ENCODE measurements at regions not wholly inside any gene's neighbourhood (a gene's known extent, or its start where the extent isn't known, plus 50 kb on each side); places are given as distances from the start of the nearest gene placed in this dataset.

DNA sequence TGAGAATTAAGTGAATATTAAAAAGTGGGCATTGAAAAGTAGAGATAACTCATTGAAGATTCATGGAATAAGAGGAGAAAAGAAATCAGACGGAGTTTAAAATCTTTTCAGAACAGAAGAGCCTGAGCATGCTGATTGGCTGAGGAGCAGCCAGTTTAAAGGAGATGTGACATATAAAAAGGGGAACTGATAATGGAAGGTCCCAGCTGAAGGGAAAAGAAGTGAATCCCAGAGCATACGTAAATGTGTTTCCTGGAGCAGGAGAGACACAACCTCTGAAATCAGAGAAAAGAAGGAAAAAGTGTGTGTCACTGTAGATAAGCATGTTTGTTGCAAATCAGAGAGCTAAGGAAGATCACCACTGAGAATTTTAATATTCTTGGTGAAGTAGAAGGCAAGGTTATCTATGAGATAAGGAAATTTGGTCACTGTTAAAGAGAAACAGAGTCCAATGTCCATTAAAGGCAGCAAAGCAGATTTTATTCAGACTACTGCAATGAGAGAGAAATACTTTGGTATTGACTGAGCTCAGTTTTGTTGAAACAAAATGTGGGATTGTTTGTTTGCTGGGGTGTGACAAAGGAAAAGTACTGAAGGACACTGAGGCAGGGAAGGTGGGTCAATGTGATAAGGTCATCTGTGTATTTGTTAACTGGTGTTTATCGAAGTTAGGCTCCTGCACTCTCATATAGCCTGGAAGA is 84.6 kb upstream of the WDR72 start:
- Histone ChIP-seq H3K36me3 (ENCODE audit: control insufficient read depth, insufficient read depth, low read length, severe bottlenecking) (no peaks in the 10 kb centered on the region), H3K27me3 (replicated peaks; ENCODE audit: control insufficient read depth, insufficient read depth, low read length) (no peaks in the 10 kb centered on the region), H3K4me3 (ENCODE audit: low read length) (no peak overlapping the region), H3K9me3 (ENCODE audit: control insufficient read depth, low read length) (peaks cover 4% of the 10 kb centered on the region), H3K4me1 (ENCODE audit: control insufficient read depth, insufficient read depth, low read length) (no peaks in the 10 kb centered on the region), H3K9ac (ENCODE audit: low read length) (no peak overlapping the region)
- DNase-seq (ENCODE audit: low read depth): no peak

DNA sequence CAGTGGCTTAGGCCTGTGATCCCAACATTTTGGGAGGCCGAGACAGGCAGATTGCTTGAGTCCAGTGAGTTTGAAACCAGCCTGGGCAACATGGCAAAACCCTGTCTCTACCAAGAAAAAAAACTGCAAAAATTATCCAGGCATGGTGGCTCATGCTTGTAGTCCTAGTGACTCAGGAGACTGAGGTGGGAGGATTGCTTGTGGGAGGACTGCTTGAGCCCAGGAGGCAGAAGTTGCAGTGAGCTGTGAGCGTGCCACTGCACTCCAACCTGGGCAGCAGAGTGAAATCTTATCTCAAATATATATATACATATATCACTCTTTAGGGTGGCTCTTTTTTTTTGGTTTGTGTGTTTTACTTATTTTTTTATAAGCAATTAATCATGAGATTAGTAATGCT is 83.7 kb upstream of the WDR72 start:
- Histone ChIP-seq H3K9ac (ENCODE audit: low read length) (no peak overlapping the region), H3K27me3 (replicated peaks; ENCODE audit: control insufficient read depth, insufficient read depth, low read length) (no peaks in the 10 kb centered on the region), H3K9me3 (ENCODE audit: control insufficient read depth, low read length) (peaks cover 4% of the 10 kb centered on the region), H3K4me3 (ENCODE audit: low read length) (no peak overlapping the region), H3K36me3 (ENCODE audit: control insufficient read depth, insufficient read depth, low read length, severe bottlenecking) (no peaks in the 10 kb centered on the region), H3K4me1 (ENCODE audit: control insufficient read depth, insufficient read depth, low read length) (no peaks in the 10 kb centered on the region)
- no peak for DNase-seq (ENCODE audit: low read depth)

DNA sequence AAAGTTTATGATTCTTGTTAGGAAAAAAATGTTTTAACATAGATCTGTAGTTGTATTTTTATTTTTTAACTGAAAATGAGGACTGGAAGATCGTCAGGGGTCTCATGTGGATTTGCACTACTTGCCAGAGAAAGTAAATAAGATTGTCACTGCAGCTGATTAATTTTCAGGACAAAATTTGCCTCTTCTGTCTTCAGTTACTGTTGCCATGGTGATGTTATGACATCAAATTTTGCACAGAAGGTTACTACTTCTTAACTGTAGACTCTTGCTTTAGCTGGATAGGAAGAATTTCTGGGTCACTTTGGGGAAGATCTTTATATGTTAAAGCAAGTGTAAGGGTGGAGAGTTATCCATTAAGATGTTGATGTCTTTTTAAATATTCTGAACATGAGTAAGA is 82.2 kb upstream of the WDR72 start:
- Histone ChIP-seq H3K9ac (ENCODE audit: low read length) (no peak overlapping the region), H3K36me3 (ENCODE audit: control insufficient read depth, insufficient read depth, low read length, severe bottlenecking) (no peaks in the 10 kb centered on the region), H3K4me3 (ENCODE audit: low read length) (no peak overlapping the region), H3K4me1 (ENCODE audit: control insufficient read depth, insufficient read depth, low read length) (no peaks in the 10 kb centered on the region), H3K9me3 (ENCODE audit: control insufficient read depth, low read length) (no peaks in the 10 kb centered on the region), H3K27me3 (replicated peaks; ENCODE audit: control insufficient read depth, insufficient read depth, low read length) (no peaks in the 10 kb centered on the region)
- no peak for DNase-seq (ENCODE audit: low read depth)

DNA sequence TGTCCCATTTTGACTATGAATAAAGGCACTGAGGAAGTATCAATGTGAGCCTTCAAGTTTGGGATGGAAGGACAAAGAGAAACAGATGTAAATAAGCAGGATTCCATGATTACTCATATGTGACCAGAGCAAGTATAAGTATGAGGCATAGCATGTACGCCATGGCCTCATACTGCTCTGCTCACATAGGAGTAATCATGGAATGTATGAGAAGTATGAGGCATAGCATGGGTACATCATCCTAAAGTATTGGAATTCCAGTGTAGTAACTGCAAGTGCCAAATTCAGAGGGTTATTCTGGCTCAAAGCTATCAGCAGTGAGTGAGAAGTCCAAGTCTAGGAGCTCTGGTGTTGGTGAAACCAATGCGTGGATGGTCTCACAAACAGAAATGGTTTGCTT is 81.2 kb upstream of the WDR72 start:
- Histone ChIP-seq H3K36me3 (ENCODE audit: control insufficient read depth, insufficient read depth, low read length, severe bottlenecking) (no peaks in the 10 kb centered on the region), H3K4me1 (ENCODE audit: control insufficient read depth, insufficient read depth, low read length) (no peaks in the 10 kb centered on the region), H3K9ac (ENCODE audit: low read length) (no peak overlapping the region), H3K4me3 (ENCODE audit: low read length) (no peak overlapping the region), H3K9me3 (ENCODE audit: control insufficient read depth, low read length) (no peaks in the 10 kb centered on the region), H3K27me3 (replicated peaks; ENCODE audit: control insufficient read depth, insufficient read depth, low read length) (no peaks in the 10 kb centered on the region)
- DNase-seq (ENCODE audit: low read depth): no peak

DNA sequence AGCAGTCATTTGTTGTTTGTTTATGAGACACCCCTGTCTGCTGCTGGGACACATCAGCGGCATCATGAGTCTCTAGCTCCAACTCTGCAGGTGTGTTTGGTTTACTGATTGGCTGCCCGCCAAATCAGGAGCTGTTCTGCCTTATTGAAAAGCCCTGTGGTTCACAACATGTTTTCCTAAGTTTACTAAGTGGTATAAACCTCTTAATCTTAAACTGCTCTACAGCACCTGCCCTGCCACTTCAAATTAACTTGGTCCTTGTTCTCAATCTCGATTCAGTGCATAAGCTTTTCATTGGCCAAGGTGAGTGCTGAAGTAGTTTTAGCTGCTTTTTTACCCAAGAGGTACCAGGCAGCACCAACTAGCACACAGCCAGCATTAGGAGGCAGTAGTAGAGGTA is 77.8 kb upstream of the WDR72 start:
- Histone ChIP-seq H3K9me3 (ENCODE audit: control insufficient read depth, low read length) (no peaks in the 10 kb centered on the region), H3K9ac (ENCODE audit: low read length) (no peak overlapping the region), H3K27me3 (replicated peaks; ENCODE audit: control insufficient read depth, insufficient read depth, low read length) (no peaks in the 10 kb centered on the region), H3K4me3 (ENCODE audit: low read length) (no peak overlapping the region), H3K36me3 (ENCODE audit: control insufficient read depth, insufficient read depth, low read length, severe bottlenecking) (no peaks in the 10 kb centered on the region), H3K4me1 (ENCODE audit: control insufficient read depth, insufficient read depth, low read length) (no peaks in the 10 kb centered on the region)
- DNase-seq (ENCODE audit: low read depth): no peak

DNA sequence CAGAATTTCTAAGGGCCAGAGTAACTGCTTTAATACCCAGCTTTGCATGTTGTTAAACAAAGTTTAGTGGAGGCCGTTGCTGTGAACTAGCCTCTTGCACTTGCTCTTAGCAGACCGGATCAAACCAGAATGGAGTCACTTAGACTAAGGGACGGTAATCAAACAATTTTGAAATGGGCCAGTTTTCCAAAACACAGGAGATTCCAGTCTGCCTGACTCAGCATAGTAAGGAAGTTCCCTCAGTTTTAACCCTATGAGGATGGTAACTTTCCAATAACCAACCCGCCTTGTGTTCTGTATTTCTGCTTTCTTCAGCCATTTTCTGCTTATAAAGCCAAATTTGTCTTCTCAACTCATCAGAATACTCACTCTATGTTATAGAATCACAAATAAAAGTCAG is 77.2 kb upstream of the WDR72 start:
- Histone ChIP-seq H3K9me3 (ENCODE audit: control insufficient read depth, low read length) (no peaks in the 10 kb centered on the region), H3K4me3 (ENCODE audit: low read length) (no peak overlapping the region), H3K9ac (ENCODE audit: low read length) (no peak overlapping the region)

DNA sequence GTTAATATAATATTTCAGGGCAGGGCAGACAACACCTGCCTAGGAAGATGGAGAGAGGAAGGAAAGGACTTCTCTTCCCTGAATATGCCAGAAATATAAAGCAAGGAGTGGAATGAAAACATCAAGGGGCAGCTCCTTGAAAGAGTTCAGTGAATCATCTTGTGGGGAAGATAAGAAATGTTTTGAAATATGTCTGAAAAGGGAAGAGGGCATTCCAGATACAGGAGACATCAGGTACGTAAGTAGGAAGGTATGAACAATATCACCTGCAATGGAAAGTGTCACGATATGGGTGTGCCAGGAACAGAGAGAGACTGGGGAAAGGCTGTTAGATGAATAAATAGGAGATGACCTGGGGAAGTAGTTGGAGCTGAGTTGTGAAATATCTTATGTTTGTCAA is 75.8 kb upstream of the WDR72 start:
- Histone ChIP-seq H3K9ac (ENCODE audit: low read length) (no peak overlapping the region), H3K4me3 (ENCODE audit: low read length) (no peak overlapping the region), H3K9me3 (ENCODE audit: control insufficient read depth, low read length) (no peaks in the 10 kb centered on the region), H3K27me3 (replicated peaks; ENCODE audit: control insufficient read depth, insufficient read depth, low read length) (no peaks in the 10 kb centered on the region), H3K36me3 (ENCODE audit: control insufficient read depth, insufficient read depth, low read length, severe bottlenecking) (no peaks in the 10 kb centered on the region), H3K4me1 (ENCODE audit: control insufficient read depth, insufficient read depth, low read length) (no peaks in the 10 kb centered on the region)
- no peak for DNase-seq (ENCODE audit: low read depth)

More for the DNA sequence above, 77.2 kb upstream of the WDR72 start:
- DNase-seq (ENCODE audit: low read depth): no peak
- Histone ChIP-seq H3K4me1 (ENCODE audit: control insufficient read depth, insufficient read depth, low read length) (no peaks in the 10 kb centered on the region), H3K36me3 (ENCODE audit: control insufficient read depth, insufficient read depth, low read length, severe bottlenecking) (no peaks in the 10 kb centered on the region), H3K27me3 (replicated peaks; ENCODE audit: control insufficient read depth, insufficient read depth, low read length) (no peaks in the 10 kb centered on the region)

DNA sequence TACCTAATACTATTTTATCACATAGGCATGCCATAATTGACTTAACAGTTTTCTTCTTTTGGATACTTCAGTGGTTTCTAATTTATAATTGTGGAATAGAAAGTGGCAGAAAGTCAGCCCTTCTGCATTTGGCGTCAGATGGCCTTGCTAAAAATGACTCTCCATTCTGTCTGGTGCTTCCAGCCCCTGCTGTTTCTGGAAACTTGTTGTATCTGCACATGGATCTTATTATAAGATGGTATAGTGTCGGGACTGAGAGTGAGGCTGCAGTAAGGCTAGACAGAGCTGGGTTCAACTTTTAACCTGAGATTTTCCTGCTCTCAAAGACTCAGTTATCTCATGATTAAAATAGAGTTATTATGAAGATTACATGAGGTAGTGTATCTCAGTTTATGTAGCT is 74.8 kb upstream of the WDR72 start:
- H3K27me3 ChIP-seq (replicated peaks; ENCODE audit: control insufficient read depth, insufficient read depth, low read length): no peaks in the 10 kb centered on the region
- DNase-seq (ENCODE audit: low read depth): no peak
- no peaks in the 10 kb centered on the region for H3K4me1 ChIP-seq (ENCODE audit: control insufficient read depth, insufficient read depth, low read length)
- H3K9me3 ChIP-seq (ENCODE audit: control insufficient read depth, low read length): no peaks in the 10 kb centered on the region
- no peak overlapping the region for H3K9ac ChIP-seq (ENCODE audit: low read length)
- no peaks in the 10 kb centered on the region for H3K36me3 ChIP-seq (ENCODE audit: control insufficient read depth, insufficient read depth, low read length, severe bottlenecking)
- H3K4me3 ChIP-seq (ENCODE audit: low read length): no peak overlapping the region

DNA sequence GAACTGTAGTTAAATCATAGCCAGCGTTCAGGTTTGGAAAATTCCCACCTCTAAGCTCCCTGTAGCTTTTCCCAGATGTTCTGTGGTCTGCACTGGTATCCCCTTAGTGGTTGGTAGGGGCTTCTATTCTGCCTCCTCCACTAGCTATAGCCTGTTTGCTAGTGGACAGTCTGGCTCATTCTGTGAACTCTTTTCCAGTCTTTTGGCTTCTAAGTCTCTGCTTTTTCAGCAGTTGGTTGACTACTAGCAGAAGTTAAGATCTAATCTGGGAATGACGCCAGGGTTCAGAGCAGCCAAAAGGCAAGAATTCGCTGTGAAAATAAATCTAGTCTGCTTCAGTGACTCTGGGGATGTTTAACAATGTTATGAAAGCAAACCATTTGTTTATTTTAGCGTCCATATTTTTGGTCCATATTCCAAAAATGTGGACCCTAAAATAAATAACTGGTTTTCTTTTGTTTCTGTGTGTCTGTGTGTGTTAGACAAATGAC is 73.7 kb upstream of the WDR72 start:
- no peaks in the 10 kb centered on the region for H3K4me1 ChIP-seq (ENCODE audit: control insufficient read depth, insufficient read depth, low read length)
- DNase-seq (ENCODE audit: low read depth): peak; percentile 24
- no peak overlapping the region for H3K4me3 ChIP-seq (ENCODE audit: low read length)

DNA sequence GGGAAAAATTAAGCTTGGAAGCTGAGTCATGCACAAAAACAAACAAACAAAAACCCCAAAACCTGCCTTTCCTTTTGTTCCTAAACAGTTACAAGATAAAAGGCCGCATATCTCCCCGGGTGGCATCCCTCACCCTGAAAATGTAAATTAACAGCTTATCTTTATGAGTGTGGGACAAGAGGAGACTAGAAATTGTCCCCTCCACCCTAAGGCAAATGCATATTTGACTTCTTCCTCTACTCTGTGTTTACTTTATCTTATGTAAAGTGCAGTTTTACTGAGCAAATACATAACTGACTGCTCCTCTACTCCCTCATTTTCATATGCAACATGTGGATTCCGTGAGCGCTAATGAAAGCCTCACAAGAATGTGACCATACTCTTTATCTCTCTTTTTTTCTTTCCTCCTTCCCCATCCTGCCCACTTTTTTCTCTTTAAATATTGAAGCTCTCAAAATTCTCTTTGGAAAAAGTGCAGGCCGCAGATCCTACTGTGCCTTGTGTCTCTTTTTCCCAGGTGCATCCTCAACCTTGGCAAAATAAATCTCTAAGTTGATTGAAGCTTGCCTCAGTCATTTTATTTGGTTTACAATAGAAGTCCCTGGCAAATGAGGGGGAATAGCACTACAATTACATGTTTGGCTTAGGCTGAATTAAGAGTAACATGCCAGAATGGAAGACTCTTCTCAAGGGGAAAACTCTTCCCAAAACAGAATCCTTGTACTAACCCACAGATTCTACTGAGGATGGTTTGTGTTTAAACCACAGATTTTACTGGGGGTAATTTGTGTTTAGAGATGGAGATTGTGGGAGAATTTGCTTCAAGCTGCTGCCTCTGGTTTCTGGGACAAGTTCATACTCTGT is 72.7 kb upstream of the WDR72 start:
- Histone ChIP-seq H3K9me3 (ENCODE audit: control insufficient read depth, low read length) (no peaks in the 10 kb centered on the region), H3K9ac (ENCODE audit: low read length) (no peak overlapping the region), H3K4me1 (ENCODE audit: control insufficient read depth, insufficient read depth, low read length) (no peaks in the 10 kb centered on the region), H3K36me3 (ENCODE audit: control insufficient read depth, insufficient read depth, low read length, severe bottlenecking) (no peaks in the 10 kb centered on the region), H3K27me3 (replicated peaks; ENCODE audit: control insufficient read depth, insufficient read depth, low read length) (no peaks in the 10 kb centered on the region), H3K4me3 (ENCODE audit: low read length) (no peak overlapping the region)
- DNase-seq (ENCODE audit: low read depth): no peak

More for the DNA sequence above, 73.7 kb upstream of the WDR72 start:
- H3K36me3 ChIP-seq (ENCODE audit: control insufficient read depth, insufficient read depth, low read length, severe bottlenecking): no peaks in the 10 kb centered on the region
- no peaks in the 10 kb centered on the region for H3K27me3 ChIP-seq (replicated peaks; ENCODE audit: control insufficient read depth, insufficient read depth, low read length)
- no peak overlapping the region for H3K9ac ChIP-seq (ENCODE audit: low read length)
- no peaks in the 10 kb centered on the region for H3K9me3 ChIP-seq (ENCODE audit: control insufficient read depth, low read length)

DNA sequence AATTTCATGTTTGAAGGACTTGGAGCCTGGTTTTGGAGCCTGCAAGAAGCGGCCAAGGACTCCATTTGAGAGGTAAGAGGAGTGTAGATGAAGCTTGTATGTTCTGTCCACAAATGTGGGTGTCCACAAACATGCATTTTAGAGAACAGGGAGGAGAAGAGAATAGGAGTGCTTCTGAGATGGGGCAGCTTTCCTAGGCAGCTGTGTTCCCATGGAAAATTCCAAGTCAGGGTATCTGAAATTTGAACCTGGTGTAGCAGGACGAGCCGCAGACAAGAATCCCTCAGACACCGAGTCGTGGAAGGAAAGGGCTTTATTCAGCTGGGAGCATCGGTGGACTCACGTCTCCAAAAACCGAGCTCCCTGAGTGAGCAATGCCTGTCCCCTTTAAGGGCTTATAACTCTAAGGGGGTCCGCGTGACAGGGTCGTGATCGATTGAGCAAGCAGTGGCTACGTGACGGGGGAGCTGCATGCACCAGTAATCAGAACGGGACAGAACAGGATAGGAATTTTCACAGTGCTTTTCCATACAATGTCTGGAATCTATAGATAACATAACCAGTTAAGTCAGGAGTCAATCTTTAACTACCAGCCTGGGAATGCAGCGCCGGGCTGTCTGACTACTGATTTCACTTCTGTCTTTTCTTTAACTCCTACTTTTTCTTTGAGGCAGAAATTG is 71.4 kb upstream of the WDR72 start:
- Histone ChIP-seq H3K4me3 (ENCODE audit: low read length) (no peak overlapping the region), H3K4me1 (ENCODE audit: control insufficient read depth, insufficient read depth, low read length) (no peaks in the 10 kb centered on the region), H3K9me3 (ENCODE audit: control insufficient read depth, low read length) (no peaks in the 10 kb centered on the region), H3K27me3 (replicated peaks; ENCODE audit: control insufficient read depth, insufficient read depth, low read length) (no peaks in the 10 kb centered on the region), H3K9ac (ENCODE audit: low read length) (no peak overlapping the region), H3K36me3 (ENCODE audit: control insufficient read depth, insufficient read depth, low read length, severe bottlenecking) (no peaks in the 10 kb centered on the region)
- no peak for DNase-seq (ENCODE audit: low read depth)

Data from adipocyte (in vitro differentiated cells).